ENCODE measurements at regions not wholly inside any gene's neighbourhood (a gene's known extent, or its start where the extent isn't known, plus 50 kb on each side); places are given as distances from the start of the nearest gene placed in this dataset.
A peak's percentile ranks its signal among the peaks of the same experiment; 100 is the strongest.

GRCh38 chr21:28771790-28772501, 220.7 kb downstream of the LTN1 start:
- Histone ChIP-seq H3K4me1 (ENCODE audit: control insufficient read depth in 1 of 2, insufficient read depth in 2 of 2, low read length in 2 of 2) (peaks cover 2 to 10% of the 10 kb centered on the region in 2 donors), H3K4me3 (ENCODE audit: low read length in 2 of 2) (no peak overlapping the region), H3K27ac (ENCODE audit: low read depth in 1 of 2, low read length in 2 of 2) (peak overlapping the region; percentile 64 to 99), H3K36me3 (ENCODE audit: control insufficient read depth in 1 of 2, insufficient read depth in 2 of 2, low read length in 1 of 2) (no peaks in the 10 kb centered on the region), H3K9me3 (ENCODE audit: control insufficient read depth, low read length) (no peaks in the 10 kb centered on the region), H3K27me3 (ENCODE audit: control insufficient read depth in 1 of 2, insufficient read depth in 2 of 2, low read length in 1 of 2) (no peaks in the 10 kb centered on the region)
- no peak for DNase-seq
- ATAC-seq (ENCODE audit: low FRiP score), result peak; percentile 81
- intact Hi-C loops (cut with DNase I), result loop anchor here (2.0 to 10.0 kb wide), 5 partner anchors 35 to 1987 kb away; no protein-coding TSS in a partner anchor
- 1 to 3% methylated on average over 3 of the region's 3 CpGs for WGBS, 2 donors

GRCh38 chr21:28770867-28771661, 221.6 kb downstream of the LTN1 start:
- H3K27me3 ChIP-seq (ENCODE audit: control insufficient read depth in 1 of 2, insufficient read depth in 2 of 2, low read length in 1 of 2), result no peaks in the 10 kb centered on the region
- no peaks in the 10 kb centered on the region for H3K9me3 ChIP-seq (ENCODE audit: control insufficient read depth, low read length)
- H3K4me3 ChIP-seq (ENCODE audit: low read length in 2 of 2), result no peak overlapping the region
- DNase-seq (no peak), ATAC-seq (ENCODE audit: low FRiP score) (peak; percentile 57)
- H3K27ac ChIP-seq (ENCODE audit: low read depth in 1 of 2, low read length in 2 of 2), result peak overlapping the region; percentile 98 to 99
- 26 to 32% methylated on average over 5 of the region's 5 CpGs for WGBS, 2 donors
- intact Hi-C loops (cut with DNase I), result loop anchor here (2.0 to 10.0 kb wide), 5 partner anchors 36 to 1986 kb away; no protein-coding TSS in a partner anchor
- peaks cover 2 to 10% of the 10 kb centered on the region in 2 donors for H3K4me1 ChIP-seq (ENCODE audit: control insufficient read depth in 1 of 2, insufficient read depth in 2 of 2, low read length in 2 of 2)
- no peaks in the 10 kb centered on the region for H3K36me3 ChIP-seq (ENCODE audit: control insufficient read depth in 1 of 2, insufficient read depth in 2 of 2, low read length in 1 of 2)

- ATAC-seq (ENCODE audit: low FRiP score), result no peak
- H3K36me3 ChIP-seq (ENCODE audit: control insufficient read depth in 1 of 2, insufficient read depth in 2 of 2, low read length in 1 of 2), result no peaks in the 10 kb centered on the region
Measured at GRCh38 chr21:28769683-28770082, 223.0 kb downstream of the LTN1 start.

GRCh38 chr21:28768753-28769152, 223.9 kb downstream of the LTN1 start:
- ATAC-seq (ENCODE audit: low FRiP score), result no peak
- H3K9me3 ChIP-seq (ENCODE audit: control insufficient read depth, low read length), result no peaks in the 10 kb centered on the region
- no peak overlapping the region for H3K4me3 ChIP-seq (ENCODE audit: low read length in 2 of 2)
- H3K4me1 ChIP-seq (ENCODE audit: control insufficient read depth in 1 of 2, insufficient read depth in 2 of 2, low read length in 2 of 2), result peaks cover 2 to 10% of the 10 kb centered on the region in 2 donors
- DNase-seq, result no peak
- H3K27me3 ChIP-seq (ENCODE audit: control insufficient read depth in 1 of 2, insufficient read depth in 2 of 2, low read length in 1 of 2), result no peaks in the 10 kb centered on the region
- H3K27ac ChIP-seq (ENCODE audit: low read depth in 1 of 2, low read length in 2 of 2), result peak overlapping the region; percentile 29 to 41
- no peaks in the 10 kb centered on the region for H3K36me3 ChIP-seq (ENCODE audit: control insufficient read depth in 1 of 2, insufficient read depth in 2 of 2, low read length in 1 of 2)
- intact Hi-C loops (cut with DNase I), result no loop called here

More at GRCh38 chr21:28769683-28770082, 223.0 kb downstream of the LTN1 start:
- peak overlapping the region; percentile 98 to 99 for H3K27ac ChIP-seq (ENCODE audit: low read depth in 1 of 2, low read length in 2 of 2)
- H3K4me1 ChIP-seq (ENCODE audit: control insufficient read depth in 1 of 2, insufficient read depth in 2 of 2, low read length in 2 of 2), result peaks cover 2 to 10% of the 10 kb centered on the region in 2 donors
- no peaks in the 10 kb centered on the region for H3K9me3 ChIP-seq (ENCODE audit: control insufficient read depth, low read length)
- no peak for DNase-seq
- intact Hi-C loops (cut with DNase I), result loop anchor here (2.0 to 10.0 kb wide), 5 partner anchors 37 to 1985 kb away; no protein-coding TSS in a partner anchor
- H3K4me3 ChIP-seq (ENCODE audit: low read length in 2 of 2), result no peak overlapping the region
- H3K27me3 ChIP-seq (ENCODE audit: control insufficient read depth in 1 of 2, insufficient read depth in 2 of 2, low read length in 1 of 2), result no peaks in the 10 kb centered on the region

GRCh38 chr21:28767523-28767922, 225.2 kb downstream of the LTN1 start:
- Histone ChIP-seq H3K9me3 (ENCODE audit: control insufficient read depth, low read length) (no peaks in the 10 kb centered on the region), H3K27me3 (ENCODE audit: control insufficient read depth in 1 of 2, insufficient read depth in 2 of 2, low read length in 1 of 2) (no peaks in the 10 kb centered on the region), H3K4me3 (ENCODE audit: low read length in 2 of 2) (no peak overlapping the region), H3K27ac (ENCODE audit: low read depth in 1 of 2, low read length in 2 of 2) (no peak overlapping the region), H3K36me3 (ENCODE audit: control insufficient read depth in 1 of 2, insufficient read depth in 2 of 2, low read length in 1 of 2) (no peaks in the 10 kb centered on the region), H3K4me1 (ENCODE audit: control insufficient read depth in 1 of 2, insufficient read depth in 2 of 2, low read length in 2 of 2) (peaks cover 4 to 11% of the 10 kb centered on the region in 2 donors)
- no peak for ATAC-seq (ENCODE audit: low FRiP score)
- DNase-seq, result no peak
- intact Hi-C loops (cut with DNase I), result no loop called here
- WGBS, 2 donors, result 90 to 92% methylated on average over 5 of the region's 5 CpGs

GRCh38 chr21:28763809-28764418, 228.8 kb downstream of the LTN1 start:
- DNase-seq, result no peak
- H3K4me3 ChIP-seq (ENCODE audit: low read length in 2 of 2), result no peak overlapping the region
- intact Hi-C loops (cut with DNase I), result loop anchor here in 1 of 2 donors (5.0 kb wide), 2 partner anchors 38 to 128 kb away; no protein-coding TSS in a partner anchor
- 43 to 53% methylated on average over 2 of the region's 2 CpGs for WGBS, 2 donors
- no peaks in the 10 kb centered on the region for H3K27me3 ChIP-seq (ENCODE audit: control insufficient read depth in 1 of 2, insufficient read depth in 2 of 2, low read length in 1 of 2)
- no peaks in the 10 kb centered on the region for H3K9me3 ChIP-seq (ENCODE audit: control insufficient read depth, low read length)
- no peak for ATAC-seq (ENCODE audit: low FRiP score)
- peaks cover 0 to under 1% of the 10 kb centered on the region in 2 donors for H3K36me3 ChIP-seq (ENCODE audit: control insufficient read depth in 1 of 2, insufficient read depth in 2 of 2, low read length in 1 of 2)
- peaks cover 4 to 7% of the 10 kb centered on the region in 2 donors for H3K4me1 ChIP-seq (ENCODE audit: control insufficient read depth in 1 of 2, insufficient read depth in 2 of 2, low read length in 2 of 2)
- no peak overlapping the region for H3K27ac ChIP-seq (ENCODE audit: low read depth in 1 of 2, low read length in 2 of 2)

- Histone ChIP-seq H3K4me3 (ENCODE audit: low read length in 2 of 2) (no peak overlapping the region), H3K27ac (ENCODE audit: low read depth in 1 of 2, low read length in 2 of 2) (peak overlapping the region in 1 of 2 donors; percentile 57), H3K9me3 (ENCODE audit: control insufficient read depth, low read length) (no peaks in the 10 kb centered on the region), H3K36me3 (ENCODE audit: control insufficient read depth in 1 of 2, insufficient read depth in 2 of 2, low read length in 1 of 2) (peaks cover 0 to 2% of the 10 kb centered on the region in 2 donors), H3K4me1 (ENCODE audit: control insufficient read depth in 1 of 2, insufficient read depth in 2 of 2, low read length in 2 of 2) (peaks cover 3 to 7% of the 10 kb centered on the region in 2 donors), H3K27me3 (ENCODE audit: control insufficient read depth in 1 of 2, insufficient read depth in 2 of 2, low read length in 1 of 2) (no peaks in the 10 kb centered on the region)
- intact Hi-C loops (cut with DNase I), result loop anchor here in 1 of 2 donors (5.0 kb wide), 2 partner anchors 40 to 130 kb away; no protein-coding TSS in a partner anchor
- DNase-seq (no peak), ATAC-seq (ENCODE audit: low FRiP score) (no peak)
- WGBS, 2 donors, result 87 to 97% methylated on average over 1 of the region's 1 CpG
Measured at GRCh38 chr21:28762357-28762735, 230.3 kb downstream of the LTN1 start.

- Histone ChIP-seq H3K4me1 (ENCODE audit: control insufficient read depth in 1 of 2, insufficient read depth in 2 of 2, low read length in 2 of 2) (peaks cover 3 to 7% of the 10 kb centered on the region in 2 donors), H3K27ac (ENCODE audit: low read depth in 1 of 2, low read length in 2 of 2) (no peak overlapping the region), H3K9me3 (ENCODE audit: control insufficient read depth, low read length) (no peaks in the 10 kb centered on the region), H3K36me3 (ENCODE audit: control insufficient read depth in 1 of 2, insufficient read depth in 2 of 2, low read length in 1 of 2) (peaks cover 0 to 2% of the 10 kb centered on the region in 2 donors), H3K27me3 (ENCODE audit: control insufficient read depth in 1 of 2, insufficient read depth in 2 of 2, low read length in 1 of 2) (no peaks in the 10 kb centered on the region), H3K4me3 (ENCODE audit: low read length in 2 of 2) (no peak overlapping the region)
- intact Hi-C loops (cut with DNase I), result loop anchor here in 1 of 2 donors (5.0 kb wide), 2 partner anchors 40 to 130 kb away; no protein-coding TSS in a partner anchor
- DNase-seq (no peak), ATAC-seq (ENCODE audit: low FRiP score) (no peak)
- 46 to 57% methylated on average over 3 of the region's 3 CpGs for WGBS, 2 donors
Measured at GRCh38 chr21:28761674-28762356, 230.9 kb downstream of the LTN1 start.
